Stimulated activated naive CD8-positive, alpha-beta T cell treated with anti-CD3 and anti-CD28 coated beads, Interleukin-15, Interleukin-2, amounts not matched to agents 100 U/mL and 50 U/mL, for 24 hours (primary cell): ENCODE measurements at regions not wholly inside any gene's neighbourhood (a gene's known extent, or its start where the extent isn't known, plus 50 kb on each side); places are given as distances from the start of the nearest gene placed in this dataset.
"Not testable (repeated sequence)": the region's sequence is repeated elsewhere in the genome, so short reads cannot be mapped to it uniquely, and the experiment has no call there.

Experiments used
- ATAC-seq: fragments of 150-1000 bp; cut with Tn5 transposase; one replicate; pipeline ENCODE4 v1.10.0; 2021
- DNase-seq: peaks from one replicate; pipeline ENCODE4 v3.0.0; 2021

GRCh38 chr6:938916-939315 is 246.0 kb upstream of the EXOC2 start:
- DNase-seq (no peak), ATAC-seq (no peak)

DNA sequence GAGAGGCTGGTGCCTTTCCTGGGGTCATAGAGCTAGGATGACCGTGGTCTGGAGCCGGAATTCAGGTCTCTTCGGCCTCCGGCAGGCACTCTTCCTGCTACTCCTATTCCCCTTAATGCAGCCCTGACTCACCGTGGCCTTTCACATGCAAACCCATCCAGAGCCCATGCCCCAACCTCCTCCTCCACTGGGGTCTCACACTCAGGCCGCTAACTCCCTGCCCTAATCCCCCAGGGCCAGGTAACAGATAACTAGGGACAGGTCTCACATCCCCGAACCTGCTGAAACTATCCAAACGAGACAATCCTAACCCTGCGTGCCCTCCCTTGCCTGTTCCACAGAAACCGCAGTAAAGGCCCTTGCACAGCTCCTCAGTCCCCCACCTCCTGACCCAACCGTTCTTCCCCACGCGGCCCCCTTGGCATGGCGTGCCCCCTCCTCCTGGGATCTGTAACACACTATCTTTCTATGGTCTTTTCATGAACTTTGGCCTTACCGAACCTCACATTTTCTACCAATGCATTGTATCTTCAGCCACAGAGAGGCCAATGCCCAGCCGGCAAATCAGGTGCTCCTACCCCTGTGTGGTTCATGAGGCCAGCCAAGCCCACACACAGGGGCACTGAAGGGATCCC is 245.4 kb upstream of the EXOC2 start:
- no peak for DNase-seq
- no peak for ATAC-seq

DNA sequence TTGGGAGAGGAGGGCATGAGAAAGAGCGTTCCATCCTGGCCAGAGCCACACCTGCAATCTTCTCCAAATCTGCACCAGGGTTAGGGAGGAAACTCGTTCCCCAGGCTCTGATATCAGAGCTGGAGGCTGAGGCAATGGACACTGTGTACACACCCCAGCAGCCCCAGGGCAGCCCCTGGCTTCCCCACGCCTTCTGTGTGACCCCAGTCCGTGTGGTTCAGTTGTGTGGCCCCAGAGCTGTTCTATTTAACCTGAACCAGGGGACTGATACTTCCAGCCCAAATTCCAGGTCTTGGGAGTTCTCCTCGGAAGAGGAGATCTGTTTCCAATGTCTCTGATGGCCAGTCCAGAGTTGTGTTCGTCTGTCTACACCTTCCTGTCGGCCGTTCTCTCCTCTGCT is 242.6 kb upstream of the EXOC2 start:
- ATAC-seq = no peak
- DNase-seq = no peak

- ATAC-seq = no peak
These were observed 241.7 kb upstream of the EXOC2 start for GRCh38 chr6:934686-935085.

GRCh38 chr6:931919-932318 is 239.0 kb upstream of the EXOC2 start:
- not testable (repeated sequence) for DNase-seq, ATAC-seq

More at GRCh38 chr6:934686-935085, 241.7 kb upstream of the EXOC2 start:
- no peak for DNase-seq

DNA sequence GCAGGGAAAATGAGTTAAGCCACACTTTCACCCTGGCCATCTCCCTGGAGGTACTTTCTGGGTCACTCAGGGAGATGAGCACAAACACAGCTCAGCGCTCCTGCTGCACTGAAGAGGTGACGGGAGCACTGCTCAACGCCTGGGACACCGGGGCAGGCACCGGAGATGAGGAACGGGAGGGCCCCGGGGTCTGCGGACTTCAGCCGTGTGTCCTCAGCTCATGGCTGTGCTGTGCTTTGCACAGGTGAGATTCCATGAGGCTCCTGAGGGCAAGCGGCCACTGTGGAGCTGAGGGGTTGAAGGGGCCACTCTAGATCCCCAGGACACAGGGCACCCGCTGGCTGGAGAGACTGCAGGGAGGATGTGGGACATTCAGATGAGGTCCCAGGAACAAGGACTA is 234.2 kb upstream of the EXOC2 start:
- ATAC-seq = no peak
- DNase-seq = no peak

- DNase-seq (no peak), ATAC-seq (no peak)
These were observed 232.8 kb upstream of the EXOC2 start for GRCh38 chr6:925656-926213.

DNA sequence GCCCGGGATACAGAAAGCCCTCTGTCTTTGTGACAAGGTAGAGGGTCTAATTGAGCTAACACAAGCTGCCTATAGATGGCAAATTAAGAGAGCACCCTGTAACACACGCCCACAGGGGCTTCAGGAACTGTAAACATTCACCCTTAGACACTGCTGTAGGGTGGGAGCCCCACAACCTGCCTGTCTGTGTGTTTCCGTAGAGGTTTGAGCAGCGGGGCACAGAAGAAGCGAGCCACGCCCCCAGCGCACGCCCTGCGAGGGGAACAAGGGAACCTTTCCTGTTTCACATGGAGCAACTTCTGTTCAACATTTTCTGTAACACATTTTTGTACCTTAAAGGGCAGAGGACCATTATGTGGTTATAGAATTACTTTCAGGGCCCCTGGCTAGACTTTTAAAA is 231.7 kb upstream of the EXOC2 start:
- DNase-seq (no peak), ATAC-seq (no peak)

GRCh38 chr6:921400-921799 is 228.5 kb upstream of the EXOC2 start:
- DNase-seq (no peak), ATAC-seq (no peak)

- ATAC-seq (no peak), DNase-seq (no peak)
These were observed 227.6 kb upstream of the EXOC2 start for GRCh38 chr6:920512-920911.

GRCh38 chr6:919500-919899 is 226.6 kb upstream of the EXOC2 start:
- ATAC-seq (no peak), DNase-seq (no peak)

DNA sequence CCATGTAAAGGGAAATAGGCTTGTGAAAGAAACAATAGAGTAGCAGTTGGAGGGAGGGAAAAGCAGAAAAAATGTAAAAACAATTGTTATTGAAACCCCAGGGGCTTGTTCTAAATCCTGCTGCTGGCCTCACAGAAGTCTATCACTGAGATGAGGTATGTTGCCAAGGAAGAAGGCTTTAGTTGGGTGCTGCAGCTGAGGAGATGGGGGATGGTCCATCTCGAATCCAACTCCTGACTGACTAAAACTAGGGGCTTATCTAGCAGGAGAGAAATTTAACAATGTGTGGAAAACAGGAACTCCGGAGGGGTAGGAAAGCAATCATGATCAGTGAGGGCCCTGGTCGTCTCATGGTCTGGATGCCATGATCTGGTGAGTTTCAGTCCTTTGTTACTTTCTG is 225.0 kb upstream of the EXOC2 start:
- no peak for ATAC-seq
- DNase-seq = no peak

GRCh38 chr6:917296-917695 is 224.4 kb upstream of the EXOC2 start:
- no peak for ATAC-seq

GRCh38 chr6:916131-916530 is 223.2 kb upstream of the EXOC2 start:
- DNase-seq = no peak

More at GRCh38 chr6:917296-917695, 224.4 kb upstream of the EXOC2 start:
- DNase-seq = no peak

GRCh38 chr6:912871-913835 is 220.2 kb upstream of the EXOC2 start:
- no peak for DNase-seq
- no peak for ATAC-seq

More at GRCh38 chr6:916131-916530, 223.2 kb upstream of the EXOC2 start:
- ATAC-seq = no peak

- DNase-seq = no peak
- no peak for ATAC-seq
These were observed 215.0 kb upstream of the EXOC2 start for GRCh38 chr6:907928-908327.

- ATAC-seq (no peak), DNase-seq (no peak)
These were observed 214.0 kb upstream of the EXOC2 start for GRCh38 chr6:906920-907319.

DNA sequence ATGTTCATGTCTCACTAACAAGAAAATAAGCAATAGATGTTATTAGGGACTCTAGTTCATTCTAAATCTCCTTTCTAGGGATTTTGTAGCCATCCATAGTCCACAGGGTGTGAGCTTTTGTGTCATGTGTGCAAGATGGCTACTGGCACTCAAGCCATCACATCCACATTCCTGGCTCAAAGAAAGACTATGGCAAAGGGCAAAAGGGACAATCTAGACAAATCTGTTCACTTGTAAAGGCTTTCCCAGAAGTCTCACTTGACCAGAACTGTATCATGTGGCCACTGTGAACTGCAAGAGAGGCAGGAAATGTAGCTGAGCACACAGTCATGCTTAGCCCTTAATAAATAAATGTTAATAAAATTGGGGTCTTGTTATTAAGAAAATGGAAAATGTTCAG is 212.6 kb upstream of the EXOC2 start:
- no peak for ATAC-seq

DNA sequence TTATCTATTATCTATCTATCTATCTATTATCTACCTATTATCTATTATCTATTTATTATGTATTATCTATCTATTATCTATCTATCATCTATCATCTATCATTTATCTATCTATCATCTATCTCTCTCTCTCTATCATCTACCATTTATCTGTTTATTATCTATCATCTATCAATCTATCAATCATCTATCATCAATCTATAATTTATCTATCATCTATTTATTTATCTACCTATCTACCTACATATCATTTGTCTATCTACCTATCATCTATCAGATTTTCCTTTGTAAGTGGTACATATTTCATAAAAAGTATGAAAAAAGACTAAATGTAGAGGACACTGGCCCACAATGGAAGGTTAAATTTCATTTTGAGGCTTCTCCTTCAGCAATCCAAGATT is 212.1 kb upstream of the EXOC2 start:
- ATAC-seq = no peak
- no peak for DNase-seq

More for the DNA sequence above, 212.6 kb upstream of the EXOC2 start:
- no peak for DNase-seq

- ATAC-seq = no peak
- DNase-seq = no peak
These were observed 210.8 kb upstream of the EXOC2 start for GRCh38 chr6:903761-904160.

DNA sequence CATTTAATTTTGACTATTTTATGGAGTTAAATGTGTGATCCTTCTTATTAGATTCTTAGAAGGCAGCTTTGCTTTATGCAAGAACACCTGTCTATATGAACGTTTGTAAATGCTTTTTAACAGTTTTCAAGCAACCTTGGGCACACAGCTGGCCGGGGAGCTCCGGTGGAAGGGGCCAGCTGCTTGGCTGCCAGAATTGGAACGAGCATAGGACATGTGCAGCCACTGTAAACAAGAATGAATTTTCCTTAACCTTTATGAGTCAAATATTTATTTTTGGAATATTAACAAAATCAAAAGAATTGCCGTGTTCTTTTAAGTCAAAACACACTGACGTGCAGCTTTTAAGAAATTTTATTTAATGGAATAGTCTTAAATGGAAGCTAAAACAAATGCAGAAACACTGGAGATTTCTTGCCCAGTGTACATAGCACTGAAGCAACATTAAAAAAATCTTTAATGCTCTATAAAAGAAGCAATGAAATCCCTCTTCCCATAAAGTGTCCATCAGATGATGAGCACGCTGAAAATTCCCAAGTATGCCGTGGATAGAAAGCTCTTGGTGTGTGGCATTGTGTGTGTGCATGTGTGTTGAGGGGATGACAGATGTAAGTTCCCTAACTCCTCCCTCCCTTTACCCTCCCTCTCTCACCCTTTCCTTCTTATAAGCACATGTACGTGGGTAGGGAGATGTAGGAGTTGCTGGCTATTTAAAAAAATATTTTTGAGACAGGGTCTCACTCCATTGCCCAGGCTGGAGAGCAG is 208.9 kb upstream of the EXOC2 start:
- ATAC-seq (no peak), DNase-seq (no peak)
